ENCODE measurements at regions not wholly inside any gene's neighbourhood (a gene's known extent, or its start where the extent isn't known, plus 50 kb on each side); places are given as distances from the start of the nearest gene placed in this dataset.

DNA sequence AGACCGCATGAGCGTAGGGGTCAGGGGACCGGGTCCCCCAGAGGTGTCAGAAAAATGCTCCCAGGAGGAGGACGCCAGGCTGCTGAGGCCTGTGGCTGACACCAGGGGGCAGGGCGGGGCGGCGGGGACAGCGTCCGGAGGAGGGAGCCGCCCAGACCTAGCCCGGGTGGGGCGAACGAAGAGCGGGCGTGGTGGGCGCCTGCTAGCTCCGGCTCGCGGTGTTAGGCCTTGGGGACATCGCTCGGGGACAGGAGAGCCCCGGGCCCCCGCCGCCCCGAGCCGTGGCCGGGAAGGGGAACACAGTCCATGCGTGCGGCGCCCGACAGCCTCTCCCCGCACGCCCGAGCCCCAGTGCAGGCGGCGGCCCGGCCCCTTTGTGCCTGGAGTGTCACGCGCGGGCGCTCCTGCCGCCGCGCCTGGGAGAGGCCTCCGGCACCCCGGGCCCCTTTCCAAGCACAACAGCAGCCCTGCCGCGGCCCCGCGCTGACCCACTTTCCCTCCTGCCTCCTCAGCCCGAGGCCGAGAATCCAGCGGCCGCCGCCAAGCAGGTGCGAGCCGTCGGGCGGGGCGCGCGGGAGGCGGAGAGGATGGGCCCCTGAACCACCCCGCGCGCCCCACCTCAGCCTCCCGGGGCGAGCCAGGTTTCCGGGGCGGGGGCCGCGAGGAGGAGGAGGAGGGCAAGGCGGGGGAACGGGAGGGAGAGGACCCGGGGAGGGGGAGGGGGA lies 111.0 kb upstream of the KLF13 start:
- TF ChIP-seq, protein P1, sequence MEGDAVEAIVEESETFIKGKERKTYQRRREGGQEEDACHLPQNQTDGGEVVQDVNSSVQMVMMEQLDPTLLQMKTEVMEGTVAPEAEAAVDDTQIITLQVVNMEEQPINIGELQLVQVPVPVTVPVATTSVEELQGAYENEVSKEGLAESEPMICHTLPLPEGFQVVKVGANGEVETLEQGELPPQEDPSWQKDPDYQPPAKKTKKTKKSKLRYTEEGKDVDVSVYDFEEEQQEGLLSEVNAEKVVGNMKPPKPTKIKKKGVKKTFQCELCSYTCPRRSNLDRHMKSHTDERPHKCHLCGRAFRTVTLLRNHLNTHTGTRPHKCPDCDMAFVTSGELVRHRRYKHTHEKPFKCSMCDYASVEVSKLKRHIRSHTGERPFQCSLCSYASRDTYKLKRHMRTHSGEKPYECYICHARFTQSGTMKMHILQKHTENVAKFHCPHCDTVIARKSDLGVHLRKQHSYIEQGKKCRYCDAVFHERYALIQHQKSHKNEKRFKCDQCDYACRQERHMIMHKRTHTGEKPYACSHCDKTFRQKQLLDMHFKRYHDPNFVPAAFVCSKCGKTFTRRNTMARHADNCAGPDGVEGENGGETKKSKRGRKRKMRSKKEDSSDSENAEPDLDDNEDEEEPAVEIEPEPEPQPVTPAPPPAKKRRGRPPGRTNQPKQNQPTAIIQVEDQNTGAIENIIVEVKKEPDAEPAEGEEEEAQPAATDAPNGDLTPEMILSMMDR (IDR thresholded peaks at IDR 0.05; ENCODE audit: poor library complexity, severe bottlenecking) = peak; percentile 67
- TF ChIP-seq POLR2AphosphoS5 (IDR thresholded peaks at IDR 0.05) (no peak), RAD21 (conservative IDR thresholded peaks at IDR 0.05) (peak; percentile 58), TAF1 (IDR thresholded peaks at IDR 0.05; ENCODE audit: low read depth) (no peak), MXI1 (conservative IDR thresholded peaks at IDR 0.05; ENCODE audit: poor library complexity, severe bottlenecking) (no peak), EZH2 (IDR thresholded peaks at IDR 0.05; ENCODE audit: borderline replicate concordance, insufficient read depth, low read length, poor library complexity, severe bottlenecking) (no peak)
